Fibroblast of lung (primary cell): ENCODE measurements at regions not wholly inside any gene's neighbourhood (a gene's known extent, or its start where the extent isn't known, plus 50 kb on each side); places are given as distances from the start of the nearest gene placed in this dataset.

Experiments used
- EZH2 ChIP-seq: IDR thresholded peaks from 2 replicates; pipeline ENCODE4 v1.5.1; 2012; ENCODE audit warnings: low read length, control low read depth, mild to moderate bottlenecking; ENCODE audit errors: missing control alignments
- TF ChIP-seq, protein P1 (sequence below), 2 donors: IDR thresholded peaks in 1 of 2; conservative IDR thresholded peaks in 1 of 2; 1 replicate in 1 of 2; 2 replicates in 1 of 2; pipeline ENCODE4 v1.5.1; 2011 to 2012; ENCODE audit warnings: low read length in 2 of 2, control low read depth in 1 of 2, inconsistent platforms in 1 of 2, low read depth in 1 of 2, mild to moderate bottlenecking in 1 of 2

DNA sequence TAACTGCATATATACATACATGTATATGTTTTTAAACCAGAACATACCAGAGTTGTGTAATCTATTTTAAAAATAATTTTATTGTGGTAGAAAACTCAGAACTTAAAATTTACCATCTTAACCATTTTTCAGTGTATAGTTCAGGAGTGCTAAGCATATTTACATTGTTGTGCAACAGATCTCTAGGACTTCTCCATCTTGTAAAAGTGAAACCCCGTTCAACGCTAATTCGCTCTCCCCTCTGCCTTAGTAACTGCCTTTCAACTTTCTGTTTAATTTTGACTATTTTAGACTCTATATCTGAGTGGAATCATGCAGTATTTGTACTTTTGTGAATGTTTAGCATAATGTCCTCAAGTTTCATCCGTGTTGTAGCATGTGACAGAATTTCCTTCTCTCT, 51.8 kb upstream of the SSR3 start:
- TF ChIP-seq EZH2, result no peak
- TF ChIP-seq, protein P1, sequence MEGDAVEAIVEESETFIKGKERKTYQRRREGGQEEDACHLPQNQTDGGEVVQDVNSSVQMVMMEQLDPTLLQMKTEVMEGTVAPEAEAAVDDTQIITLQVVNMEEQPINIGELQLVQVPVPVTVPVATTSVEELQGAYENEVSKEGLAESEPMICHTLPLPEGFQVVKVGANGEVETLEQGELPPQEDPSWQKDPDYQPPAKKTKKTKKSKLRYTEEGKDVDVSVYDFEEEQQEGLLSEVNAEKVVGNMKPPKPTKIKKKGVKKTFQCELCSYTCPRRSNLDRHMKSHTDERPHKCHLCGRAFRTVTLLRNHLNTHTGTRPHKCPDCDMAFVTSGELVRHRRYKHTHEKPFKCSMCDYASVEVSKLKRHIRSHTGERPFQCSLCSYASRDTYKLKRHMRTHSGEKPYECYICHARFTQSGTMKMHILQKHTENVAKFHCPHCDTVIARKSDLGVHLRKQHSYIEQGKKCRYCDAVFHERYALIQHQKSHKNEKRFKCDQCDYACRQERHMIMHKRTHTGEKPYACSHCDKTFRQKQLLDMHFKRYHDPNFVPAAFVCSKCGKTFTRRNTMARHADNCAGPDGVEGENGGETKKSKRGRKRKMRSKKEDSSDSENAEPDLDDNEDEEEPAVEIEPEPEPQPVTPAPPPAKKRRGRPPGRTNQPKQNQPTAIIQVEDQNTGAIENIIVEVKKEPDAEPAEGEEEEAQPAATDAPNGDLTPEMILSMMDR (conservative IDR thresholded peaks at IDR 0.05 in 1 of 2, IDR thresholded peaks at IDR 0.05 in 1 of 2; ENCODE audit: low read depth in 1 of 2, low read length in 2 of 2), result no peak
